IMR-90 (cell line): ENCODE measurements at regions not wholly inside any gene's neighbourhood (a gene's known extent, or its start where the extent isn't known, plus 50 kb on each side); places are given as distances from the start of the nearest gene placed in this dataset.

ENCODE experiments used
- ATAC-seq: fragments of 200-7000 bp; cut with Tn5 transposase; 2 replicates; pipeline ENCODE4 v1.9.1; 2020; ENCODE audit warnings: low read depth, mild to moderate bottlenecking, moderate library complexity
- BruUV-seq: library from RNA; stranded (reverse); fragments of 400-500 nt; replicated peaks from 2 replicates; lab custom pipeline; 2021; lab: Mats Ljungman, UMichigan
- CTCF ChIA-PET: fragments of 300-600 bp; formaldehyde crosslinking; extraction: SDS; loops from one replicate; lab custom pipeline; 2021; ENCODE audit warnings: antibody characterized with exemption; lab: Yijun Ruan, JAX
- POLR2A ChIA-PET: fragments of 300-600 bp; sonication (Branson Sonifier 250); formaldehyde crosslinking; loops from one replicate; lab custom pipeline; 2022; ENCODE audit warnings: antibody characterized with exemption; ENCODE audit not compliant: unreplicated experiment; lab: Charles Lee
- DNase-seq: peaks from one replicate; pipeline ENCODE4 v3.0.0; 2013
- H2AFZ ChIP-seq: replicated peaks from 2 replicates; pipeline ENCODE3; 2013; ENCODE audit warnings: low read length, mild to moderate bottlenecking; ENCODE audit not compliant: poor library complexity
- H2AK5ac ChIP-seq: 2 replicates; pipeline ENCODE4 v1.6.1; 2013; ENCODE audit warnings: low read depth, low read length, inconsistent platforms
- H2AK9ac ChIP-seq: replicated peaks from 2 replicates; pipeline ENCODE3; 2013; ENCODE audit warnings: mild to moderate bottlenecking, low read depth, low read length, moderate library complexity; ENCODE audit not compliant: poor library complexity
- H2BK120ac ChIP-seq: 2 replicates; pipeline ENCODE4 v1.6.1; 2013; ENCODE audit warnings: low read depth, low read length, inconsistent platforms
- H2BK15ac ChIP-seq: 3 replicates; pipeline ENCODE4 v1.6.1; 2013; ENCODE audit warnings: low read depth, low read length, inconsistent platforms
- H2BK20ac ChIP-seq: 2 replicates; pipeline ENCODE4 v1.6.1; 2013; ENCODE audit warnings: low read depth, mild to moderate bottlenecking, inconsistent platforms, low read length, moderate library complexity
- H2BK5ac ChIP-seq: 2 replicates; pipeline ENCODE4 v1.6.1; 2013; ENCODE audit warnings: mild to moderate bottlenecking, low read depth, low read length, inconsistent platforms; ENCODE audit not compliant: poor library complexity, severe bottlenecking
- H3K14ac ChIP-seq: replicated peaks from 2 replicates; pipeline ENCODE4 v1.6.1; 2013; ENCODE audit warnings: low read depth, low read length, inconsistent platforms
- H3K18ac ChIP-seq: 2 replicates; pipeline ENCODE4 v1.6.1; 2013; ENCODE audit warnings: low read depth, low read length, control low read depth
- H3K23ac ChIP-seq: 2 replicates; pipeline ENCODE4 v1.6.1; 2013; ENCODE audit warnings: low read depth, low read length, inconsistent platforms
- H3K27ac ChIP-seq: 2 replicates; pipeline ENCODE4 v1.5.1; 2013; ENCODE audit warnings: mild to moderate bottlenecking, control low read depth, low read length; ENCODE audit not compliant: insufficient read depth
- H3K27me3 ChIP-seq: 2 replicates; pipeline ENCODE4 v1.6.1; 2013; ENCODE audit warnings: low read length; ENCODE audit not compliant: control insufficient read depth, insufficient read depth
- H3K36me3 ChIP-seq: 2 replicates; pipeline ENCODE4 v1.6.1; 2013; ENCODE audit warnings: low read length, mixed read lengths; ENCODE audit not compliant: control insufficient read depth, insufficient read depth
- H3K4ac ChIP-seq: 2 replicates; pipeline ENCODE4 v1.6.1; 2013; ENCODE audit warnings: low read depth, low read length, inconsistent platforms
- H3K4me1 ChIP-seq: 2 replicates; pipeline ENCODE4 v1.6.1; 2013; ENCODE audit warnings: low read length, mixed read lengths; ENCODE audit not compliant: control insufficient read depth, insufficient read depth
- H3K4me2 ChIP-seq: 2 replicates; pipeline ENCODE4 v1.6.1; 2013; ENCODE audit warnings: low read depth, mild to moderate bottlenecking, control low read depth, low read length, moderate library complexity
- H3K4me3 ChIP-seq: 2 replicates; pipeline ENCODE4 v1.5.1; 2013; ENCODE audit warnings: low read depth, mild to moderate bottlenecking, control low read depth, low read length, moderate library complexity; ENCODE audit not compliant: insufficient read depth
- H3K56ac ChIP-seq: 2 replicates; pipeline ENCODE4 v1.6.1; 2013; ENCODE audit warnings: low read length, inconsistent platforms; ENCODE audit not compliant: insufficient read depth; ENCODE audit errors: extremely low read depth
- H3K79me1 ChIP-seq, 2 experiments: 2 replicates each; pipeline ENCODE4 v1.6.1; 2013; ENCODE audit warnings: low read length in 2 of 2, inconsistent platforms in 1 of 2, low read depth in 1 of 2
- H3K9ac ChIP-seq: 2 replicates; pipeline ENCODE4 v1.6.1; 2013; ENCODE audit warnings: low read depth, low read length, control low read depth
- H3K9me1 ChIP-seq: 2 replicates; pipeline ENCODE4 v1.6.1; 2013; ENCODE audit warnings: low read length, inconsistent platforms; ENCODE audit not compliant: insufficient read depth
- H3K9me3 ChIP-seq: 2 replicates; pipeline ENCODE4 v1.6.1; 2013; ENCODE audit warnings: low read length; ENCODE audit not compliant: control insufficient read depth, insufficient read depth
- H4K20me1 ChIP-seq: 2 replicates; pipeline ENCODE4 v1.6.1; 2013; ENCODE audit warnings: low read length, inconsistent platforms; ENCODE audit not compliant: insufficient read depth
- H4K5ac ChIP-seq: 2 replicates; pipeline ENCODE4 v1.6.1; 2013; ENCODE audit warnings: mild to moderate bottlenecking, low read depth, low read length, control low read depth
- H4K8ac ChIP-seq, 2 experiments: 2 replicates each; pipeline ENCODE4 v1.6.1; 2013; ENCODE audit warnings: low read depth in 2 of 2, low read length in 2 of 2, control low read depth in 1 of 2, inconsistent platforms in 1 of 2
- H4K91ac ChIP-seq: 2 replicates; pipeline ENCODE4 v1.6.1; 2013; ENCODE audit warnings: low read depth, low read length, inconsistent platforms; ENCODE audit not compliant: insufficient read depth
- BHLHE40 ChIP-seq: fragments of 150-350 bp; IDR thresholded peaks from 2 replicates; pipeline ENCODE4 v1.6.1; 2016; ENCODE audit warnings: mild to moderate bottlenecking, low read depth, low read length
- CEBPB ChIP-seq: IDR thresholded peaks from 2 replicates; pipeline ENCODE4 v1.6.1; 2012; ENCODE audit warnings: low read depth, low read length, improper control_type of control experiment
- CHD1 ChIP-seq: IDR thresholded peaks from 2 replicates; pipeline ENCODE4 v1.6.1; 2012; ENCODE audit warnings: low read depth, low read length, improper control_type of control experiment
- ELK1 ChIP-seq: fragments of 150-350 bp; IDR thresholded peaks from 2 replicates; pipeline ENCODE4 v1.6.1; 2016; ENCODE audit warnings: low read depth, mild to moderate bottlenecking, low read length, moderate library complexity, borderline replicate concordance
- FOS ChIP-seq: fragments of 150-350 bp; IDR thresholded peaks from 2 replicates; pipeline ENCODE4 v1.6.1; 2016; ENCODE audit warnings: low read depth, low read length
- MAFK ChIP-seq: IDR thresholded peaks from 2 replicates; pipeline ENCODE4 v1.6.1; 2012; ENCODE audit warnings: low read depth, low read length, improper control_type of control experiment
- MAZ ChIP-seq: IDR thresholded peaks from 2 replicates; pipeline ENCODE4 v1.6.1; 2012; ENCODE audit warnings: low read depth, mild to moderate bottlenecking, low read length, improper control_type of control experiment, moderate library complexity, borderline replicate concordance
- MXI1 ChIP-seq: IDR thresholded peaks from 2 replicates; pipeline ENCODE4 v1.6.1; 2012; ENCODE audit warnings: low read depth, mild to moderate bottlenecking, low read length, moderate library complexity, borderline replicate concordance
- NFE2L2 ChIP-seq: fragments of 150-350 bp; IDR thresholded peaks from 2 replicates; pipeline ENCODE4 v1.6.1; 2016; ENCODE audit warnings: low read depth, mild to moderate bottlenecking, low read length
- POLR2A ChIP-seq: IDR thresholded peaks from 2 replicates; pipeline ENCODE4 v1.6.1; 2012; ENCODE audit warnings: mild to moderate bottlenecking, low read depth, low read length
- RAD21 ChIP-seq: IDR thresholded peaks from 2 replicates; pipeline ENCODE4 v1.6.1; 2012; ENCODE audit warnings: low read length, improper control_type of control experiment
- RCOR1 ChIP-seq: IDR thresholded peaks from 2 replicates; pipeline ENCODE4 v1.6.1; 2012; ENCODE audit warnings: mild to moderate bottlenecking, low read length, improper control_type of control experiment; ENCODE audit not compliant: insufficient replicate concordance
- RFX5 ChIP-seq: IDR thresholded peaks from 2 replicates; pipeline ENCODE4 v1.8.0; 2012; ENCODE audit warnings: low read depth, mild to moderate bottlenecking, low read length, moderate library complexity
- SMC3 ChIP-seq: fragments of 150-350 bp; IDR thresholded peaks from 2 replicates; pipeline ENCODE4 v1.6.1; 2016; ENCODE audit warnings: low read depth, mild to moderate bottlenecking, antibody characterized with exemption, low read length, moderate library complexity
- USF2 ChIP-seq: fragments of 150-350 bp; IDR thresholded peaks from 2 replicates; pipeline ENCODE4 v1.6.1; 2017; ENCODE audit warnings: mild to moderate bottlenecking, antibody characterized with exemption, low read length, low read depth
- WGBS, 2 experiments: methylation state at CpG; one replicate each; pipeline versions ENCODE4 v1.1.5 to v1.1.7; 2013; ENCODE audit warnings: missing lambda C conversion rate in 2 of 2; ENCODE audit not compliant: insufficient read length in 1 of 2; ENCODE audit errors: extremely low coverage in 2 of 2; 5-methylcytosine and 5-hydroxymethylcytosine counted together
- dilution Hi-C: fragments of 300-500 bp; cut with HindIII; formaldehyde crosslinking; loops from one replicate; pipeline ENCODE4 v1.14.3; 2018; ENCODE audit warnings: low sequenced_read_pairs; ENCODE audit not compliant: unreplicated experiment
- in situ Hi-C: fragments of 300-500 bp; cut with MboI; formaldehyde crosslinking; loops from 3 replicates; pipeline ENCODE4 v1.14.3; 2019; ENCODE audit warnings: low sequenced_read_pairs, inconsistent platforms, mixed read lengths
- intact Hi-C: fragments of 100-400 bp; cut with micrococcal nuclease; formaldehyde crosslinking; loops from 2 replicates; pipeline ENCODE4 v1.10.0; 2022
- TF ChIP-seq, protein P1 (sequence below): conservative IDR thresholded peaks from 2 replicates; pipeline ENCODE4 v1.5.1; 2012; ENCODE audit warnings: mild to moderate bottlenecking, low read depth, low read length, improper control_type of control experiment

- Histone ChIP-seq H3K4me2 (no peak overlapping the region), H4K91ac (no peak overlapping the region), H3K27me3 (peaks cover 3% of the 10 kb centered on the region; the same call in 1 of the 2 replicates), H3K14ac (no peak overlapping the region), H2AK5ac (no peak overlapping the region), H3K27ac (no peak overlapping the region), H3K56ac (no peak overlapping the region), H3K4ac (no peak overlapping the region), H2AFZ (no peak overlapping the region), H3K9me1 (no peaks in the 10 kb centered on the region), H3K9me3 (no peaks in the 10 kb centered on the region), H3K4me3 (no peak overlapping the region), H2BK120ac (no peak overlapping the region), H3K23ac (no peak overlapping the region), H3K18ac (no peak overlapping the region), H4K5ac (no peak overlapping the region), H2BK5ac (no peak overlapping the region), H4K8ac (no peak overlapping the region), H3K79me1 (no peaks in the 10 kb centered on the region), H3K9ac (no peak overlapping the region), H3K4me1 (no peaks in the 10 kb centered on the region), H2AK9ac (no peak overlapping the region), H3K36me3 (no peaks in the 10 kb centered on the region), H2BK15ac (no peak overlapping the region), H4K20me1 (no peaks in the 10 kb centered on the region), H2BK20ac (no peak overlapping the region)
- TF ChIP-seq NFE2L2: no peak
- TF ChIP-seq RFX5: no peak
- TF ChIP-seq USF2: no peak
- no peak for TF ChIP-seq RAD21
- TF ChIP-seq BHLHE40: no peak
- no peak for TF ChIP-seq RCOR1
- no peak for TF ChIP-seq POLR2A
- no peak for TF ChIP-seq CHD1
- no peak for TF ChIP-seq CEBPB
- TF ChIP-seq, protein P1, sequence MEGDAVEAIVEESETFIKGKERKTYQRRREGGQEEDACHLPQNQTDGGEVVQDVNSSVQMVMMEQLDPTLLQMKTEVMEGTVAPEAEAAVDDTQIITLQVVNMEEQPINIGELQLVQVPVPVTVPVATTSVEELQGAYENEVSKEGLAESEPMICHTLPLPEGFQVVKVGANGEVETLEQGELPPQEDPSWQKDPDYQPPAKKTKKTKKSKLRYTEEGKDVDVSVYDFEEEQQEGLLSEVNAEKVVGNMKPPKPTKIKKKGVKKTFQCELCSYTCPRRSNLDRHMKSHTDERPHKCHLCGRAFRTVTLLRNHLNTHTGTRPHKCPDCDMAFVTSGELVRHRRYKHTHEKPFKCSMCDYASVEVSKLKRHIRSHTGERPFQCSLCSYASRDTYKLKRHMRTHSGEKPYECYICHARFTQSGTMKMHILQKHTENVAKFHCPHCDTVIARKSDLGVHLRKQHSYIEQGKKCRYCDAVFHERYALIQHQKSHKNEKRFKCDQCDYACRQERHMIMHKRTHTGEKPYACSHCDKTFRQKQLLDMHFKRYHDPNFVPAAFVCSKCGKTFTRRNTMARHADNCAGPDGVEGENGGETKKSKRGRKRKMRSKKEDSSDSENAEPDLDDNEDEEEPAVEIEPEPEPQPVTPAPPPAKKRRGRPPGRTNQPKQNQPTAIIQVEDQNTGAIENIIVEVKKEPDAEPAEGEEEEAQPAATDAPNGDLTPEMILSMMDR: no peak
- no peak for TF ChIP-seq SMC3
- TF ChIP-seq MAFK: no peak
- TF ChIP-seq MXI1: no peak
- TF ChIP-seq ELK1: no peak
- TF ChIP-seq FOS: no peak
- no peak for TF ChIP-seq MAZ
- no CpG with 5 or more reads among the region's 3 CpGs for WGBS, 2 experiments
- DNase-seq: no peak
- intact Hi-C loops: no loop called here
- dilution Hi-C loops: no loop called here
- BruUV-seq: no TSS peak
- in situ Hi-C loops: no loop called here
- CTCF ChIA-PET: interaction anchor here (1.2 kb wide), 1 partner anchor 53 kb away, joined by 4 read pairs; no protein-coding TSS in a partner anchor
- POLR2A ChIA-PET: no interaction called here
- no peak for ATAC-seq
Observed at GRCh38 chr4:77662396-77662795, 56.8 kb downstream of the CXCL13 start.
